A549 (cell line): ENCODE measurements at regions not wholly inside any gene's neighbourhood (a gene's known extent, or its start where the extent isn't known, plus 50 kb on each side); places are given as distances from the start of the nearest gene placed in this dataset.
"Not testable (repeated sequence)": the region's sequence is repeated elsewhere in the genome, so short reads cannot be mapped to it uniquely, and the experiment has no call there.

Experiments used
- BHLHE40 ChIP-seq: IDR thresholded peaks from 2 replicates; pipeline ENCODE4 v1.6.1; 2012; ENCODE audit warnings: low read depth, low read length, inconsistent platforms
- CEBPB ChIP-seq, 2 experiments: fragments of >200 bp in 1 of 2; sonication (Bioruptor Twin) in 1 of 2; formaldehyde crosslinking in 1 of 2; IDR thresholded peaks; 2 replicates each; pipeline ENCODE4 v1.6.1; 2012 to 2016
- HDAC2 ChIP-seq: fragments of 200-600 bp; sonication (generic); IDR thresholded peaks from 2 replicates; pipeline ENCODE4 v1.6.1; 2016
- JUN ChIP-seq, 2 experiments: fragments of >200 bp; sonication (Bioruptor Twin); formaldehyde crosslinking; IDR thresholded peaks; 2 replicates in 1 of 2; 3 replicates in 1 of 2; pipeline ENCODE4 v1.6.1; 2016 to 2017
- KDM1A ChIP-seq: fragments of 200-600 bp; sonication (generic); IDR thresholded peaks from 2 replicates; pipeline ENCODE4 v1.6.1; 2016; ENCODE audit warnings: low read depth, mild to moderate bottlenecking
- MAFK ChIP-seq: fragments of 450-650 bp; IDR thresholded peaks from 2 replicates; pipeline ENCODE4 v1.6.1; 2014; ENCODE audit not compliant: partially characterized antibody
- MAZ ChIP-seq: fragments of 150-350 bp; IDR thresholded peaks from 2 replicates; pipeline ENCODE4 v1.6.1; 2014; ENCODE audit warnings: antibody characterized with exemption, low read depth, low read length, borderline replicate concordance
- MYC ChIP-seq: IDR thresholded peaks from 2 replicates; pipeline ENCODE4 v1.6.1; 2012; ENCODE audit warnings: mild to moderate bottlenecking, inconsistent platforms, low read length, improper control_type of control experiment, borderline replicate concordance
- POLR2A ChIP-seq: IDR thresholded peaks from 2 replicates; pipeline ENCODE4 v1.6.1; 2012; ENCODE audit warnings: mild to moderate bottlenecking, low read length
- RNF2 ChIP-seq: fragments of 200-600 bp; sonication (generic); IDR thresholded peaks from 2 replicates; pipeline ENCODE4 v1.6.1; 2016; ENCODE audit warnings: low read depth, mild to moderate bottlenecking, antibody characterized with exemption, moderate library complexity, borderline replicate concordance
- TF ChIP-seq, protein P1 (sequence below): fragments of >200 bp; sonication (Bioruptor Twin); formaldehyde crosslinking; IDR thresholded peaks from 3 replicates; pipeline ENCODE4 v1.5.1; 2016
- TF ChIP-seq, protein P2 (sequence below): fragments of 200-600 bp; sonication (generic); IDR thresholded peaks from 2 replicates; pipeline ENCODE4 v1.6.1; 2016; ENCODE audit warnings: antibody characterized with exemption, mild to moderate bottlenecking, moderate library complexity
- TF ChIP-seq, protein P3 (sequence below): fragments of 250-450 bp; sonication (Bioruptor Pico); IDR thresholded peaks from 2 replicates; pipeline ENCODE4 v1.5.0; 2021; ENCODE audit warnings: mild to moderate bottlenecking, moderate library complexity, borderline replicate concordance
- TF ChIP-seq, protein P4 (sequence below): IDR thresholded peaks from 2 replicates; pipeline ENCODE4 v1.6.1; 2012

DNA sequence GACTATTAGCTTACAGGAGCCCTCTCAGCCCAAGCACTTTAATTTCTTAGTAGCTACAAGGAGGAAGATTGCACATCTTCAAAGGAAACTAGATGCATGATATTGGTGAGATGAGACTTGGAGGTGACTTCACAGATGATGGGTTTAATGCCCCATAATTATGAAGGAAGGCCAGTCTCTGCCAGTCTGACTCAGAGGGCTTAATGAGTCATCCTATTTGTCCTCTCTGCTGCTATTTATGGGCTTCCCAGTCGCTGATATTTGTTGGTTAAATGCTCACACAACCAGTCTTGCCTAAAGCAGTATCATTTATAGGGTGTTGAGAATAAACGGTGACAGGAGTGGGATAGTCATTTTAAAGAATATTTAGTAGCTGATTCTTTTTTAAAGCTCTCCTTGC is 187.0 kb downstream of the TP53TG3F start:
- not testable (repeated sequence) for TF ChIP-seq MAZ; RNF2; MAFK; JUN (IDR thresholded peaks at IDR 0.05); POLR2A; KDM1A; CEBPB (IDR thresholded peaks at IDR 0.05); MYC; BHLHE40; HDAC2
- TF ChIP-seq, protein P1, sequence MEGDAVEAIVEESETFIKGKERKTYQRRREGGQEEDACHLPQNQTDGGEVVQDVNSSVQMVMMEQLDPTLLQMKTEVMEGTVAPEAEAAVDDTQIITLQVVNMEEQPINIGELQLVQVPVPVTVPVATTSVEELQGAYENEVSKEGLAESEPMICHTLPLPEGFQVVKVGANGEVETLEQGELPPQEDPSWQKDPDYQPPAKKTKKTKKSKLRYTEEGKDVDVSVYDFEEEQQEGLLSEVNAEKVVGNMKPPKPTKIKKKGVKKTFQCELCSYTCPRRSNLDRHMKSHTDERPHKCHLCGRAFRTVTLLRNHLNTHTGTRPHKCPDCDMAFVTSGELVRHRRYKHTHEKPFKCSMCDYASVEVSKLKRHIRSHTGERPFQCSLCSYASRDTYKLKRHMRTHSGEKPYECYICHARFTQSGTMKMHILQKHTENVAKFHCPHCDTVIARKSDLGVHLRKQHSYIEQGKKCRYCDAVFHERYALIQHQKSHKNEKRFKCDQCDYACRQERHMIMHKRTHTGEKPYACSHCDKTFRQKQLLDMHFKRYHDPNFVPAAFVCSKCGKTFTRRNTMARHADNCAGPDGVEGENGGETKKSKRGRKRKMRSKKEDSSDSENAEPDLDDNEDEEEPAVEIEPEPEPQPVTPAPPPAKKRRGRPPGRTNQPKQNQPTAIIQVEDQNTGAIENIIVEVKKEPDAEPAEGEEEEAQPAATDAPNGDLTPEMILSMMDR, result not testable (repeated sequence)
- TF ChIP-seq, protein P2, sequence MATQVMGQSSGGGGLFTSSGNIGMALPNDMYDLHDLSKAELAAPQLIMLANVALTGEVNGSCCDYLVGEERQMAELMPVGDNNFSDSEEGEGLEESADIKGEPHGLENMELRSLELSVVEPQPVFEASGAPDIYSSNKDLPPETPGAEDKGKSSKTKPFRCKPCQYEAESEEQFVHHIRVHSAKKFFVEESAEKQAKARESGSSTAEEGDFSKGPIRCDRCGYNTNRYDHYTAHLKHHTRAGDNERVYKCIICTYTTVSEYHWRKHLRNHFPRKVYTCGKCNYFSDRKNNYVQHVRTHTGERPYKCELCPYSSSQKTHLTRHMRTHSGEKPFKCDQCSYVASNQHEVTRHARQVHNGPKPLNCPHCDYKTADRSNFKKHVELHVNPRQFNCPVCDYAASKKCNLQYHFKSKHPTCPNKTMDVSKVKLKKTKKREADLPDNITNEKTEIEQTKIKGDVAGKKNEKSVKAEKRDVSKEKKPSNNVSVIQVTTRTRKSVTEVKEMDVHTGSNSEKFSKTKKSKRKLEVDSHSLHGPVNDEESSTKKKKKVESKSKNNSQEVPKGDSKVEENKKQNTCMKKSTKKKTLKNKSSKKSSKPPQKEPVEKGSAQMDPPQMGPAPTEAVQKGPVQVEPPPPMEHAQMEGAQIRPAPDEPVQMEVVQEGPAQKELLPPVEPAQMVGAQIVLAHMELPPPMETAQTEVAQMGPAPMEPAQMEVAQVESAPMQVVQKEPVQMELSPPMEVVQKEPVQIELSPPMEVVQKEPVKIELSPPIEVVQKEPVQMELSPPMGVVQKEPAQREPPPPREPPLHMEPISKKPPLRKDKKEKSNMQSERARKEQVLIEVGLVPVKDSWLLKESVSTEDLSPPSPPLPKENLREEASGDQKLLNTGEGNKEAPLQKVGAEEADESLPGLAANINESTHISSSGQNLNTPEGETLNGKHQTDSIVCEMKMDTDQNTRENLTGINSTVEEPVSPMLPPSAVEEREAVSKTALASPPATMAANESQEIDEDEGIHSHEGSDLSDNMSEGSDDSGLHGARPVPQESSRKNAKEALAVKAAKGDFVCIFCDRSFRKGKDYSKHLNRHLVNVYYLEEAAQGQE, result not testable (repeated sequence)
- TF ChIP-seq, protein P3, sequence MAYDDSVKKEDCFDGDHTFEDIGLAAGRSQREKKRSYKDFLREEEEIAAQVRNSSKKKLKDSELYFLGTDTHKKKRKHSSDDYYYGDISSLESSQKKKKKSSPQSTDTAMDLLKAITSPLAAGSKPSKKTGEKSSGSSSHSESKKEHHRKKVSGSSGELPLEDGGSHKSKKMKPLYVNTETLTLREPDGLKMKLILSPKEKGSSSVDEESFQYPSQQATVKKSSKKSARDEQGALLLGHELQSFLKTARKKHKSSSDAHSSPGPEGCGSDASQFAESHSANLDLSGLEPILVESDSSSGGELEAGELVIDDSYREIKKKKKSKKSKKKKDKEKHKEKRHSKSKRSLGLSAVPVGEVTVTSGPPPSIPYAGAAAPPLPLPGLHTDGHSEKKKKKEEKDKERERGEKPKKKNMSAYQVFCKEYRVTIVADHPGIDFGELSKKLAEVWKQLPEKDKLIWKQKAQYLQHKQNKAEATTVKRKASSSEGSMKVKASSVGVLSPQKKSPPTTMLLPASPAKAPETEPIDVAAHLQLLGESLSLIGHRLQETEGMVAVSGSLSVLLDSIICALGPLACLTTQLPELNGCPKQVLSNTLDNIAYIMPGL, result not testable (repeated sequence)
- TF ChIP-seq, protein P4, sequence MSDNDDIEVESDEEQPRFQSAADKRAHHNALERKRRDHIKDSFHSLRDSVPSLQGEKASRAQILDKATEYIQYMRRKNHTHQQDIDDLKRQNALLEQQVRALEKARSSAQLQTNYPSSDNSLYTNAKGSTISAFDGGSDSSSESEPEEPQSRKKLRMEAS, result not testable (repeated sequence)
